K562 (cell line): ENCODE measurements at regions not wholly inside any gene's neighbourhood (a gene's known extent, or its start where the extent isn't known, plus 50 kb on each side); places are given as distances from the start of the nearest gene placed in this dataset.

Source experiments
- ATAC-seq: fragments of 200-7000 bp; cut with Tn5 transposase; 3 replicates; pipeline ENCODE4 v1.9.1; 2020; ENCODE audit warnings: moderate library complexity
- BruUV-seq: library from RNA; stranded (reverse); fragments of 400-500 nt; replicated peaks from 2 replicates; lab custom pipeline; 2021; lab: Mats Ljungman, UMichigan
- CTCF ChIA-PET: fragments of 300-600 bp; formaldehyde crosslinking; extraction: SDS; loops from one replicate; lab custom pipeline; 2021; ENCODE audit warnings: low intra/inter-chr PET ratio; lab: Yijun Ruan, JAX
- POLR2A ChIA-PET: fragments of 300-600, 350-650 bp; sonication (Branson Sonifier 250); formaldehyde crosslinking; extraction: SDS; loops from one replicate; lab custom pipeline; 2021; ENCODE audit warnings: antibody characterized with exemption, inconsistent platforms; lab: Yijun Ruan, JAX
- DNase-seq, 4 experiments: peaks; one replicate each; pipeline versions ENCODE4 v3.0.0 to v3.0.0-alpha.2; 2011 to 2018; ENCODE audit warnings: low spot score in 3 of 4, mixed read lengths in 3 of 4; ENCODE audit errors: extremely low read depth in 1 of 4
- FAIRE-seq: peaks from 2 replicates; lab custom pipeline; 2011; peaks lifted over from hg19 to GRCh38; lab: Jason Lieb, UNC
- H2AFZ ChIP-seq: 2 replicates; pipeline ENCODE4 v1.6.0; 2011; ENCODE audit warnings: low read depth, low read length, control low read depth, inconsistent platforms
- H3K27ac ChIP-seq: fragments of 200-600 bp; 3 replicates; pipeline ENCODE4 v1.8.0; 2011; ENCODE audit warnings: low read depth, mild to moderate bottlenecking, control low read depth, inconsistent platforms, low read length, moderate library complexity, mixed read lengths; ENCODE audit errors: extremely low read depth
- H3K27me3 ChIP-seq, 2 experiments: fragments of 300-600 bp in 1 of 2; 2 replicates in 1 of 2; 3 replicates in 1 of 2; pipeline versions ENCODE4 v1.6.0 to v1.8.0; 2011; ENCODE audit warnings: inconsistent platforms in 2 of 2, low read length in 2 of 2, mild to moderate bottlenecking in 1 of 2, mixed read lengths in 1 of 2, moderate library complexity in 1 of 2; ENCODE audit not compliant: control insufficient read depth in 2 of 2, insufficient read depth in 2 of 2
- H3K36me3 ChIP-seq: fragments of 300-600 bp; 3 replicates; pipeline ENCODE4 v1.8.0; 2011; ENCODE audit warnings: mild to moderate bottlenecking, low read length, inconsistent platforms; ENCODE audit not compliant: control insufficient read depth, insufficient read depth
- H3K4me1 ChIP-seq, 2 experiments: fragments of 200-600 bp in 1 of 2; replicated peaks in 1 of 2; 2 replicates in 1 of 2; 3 replicates in 1 of 2; pipeline versions ENCODE4 v1.5.1 to v1.8.0; 2011; ENCODE audit warnings: inconsistent platforms in 2 of 2, low read length in 2 of 2, mild to moderate bottlenecking in 1 of 2, mixed read lengths in 1 of 2, moderate library complexity in 1 of 2; ENCODE audit not compliant: control insufficient read depth in 2 of 2, insufficient read depth in 2 of 2
- H3K4me2 ChIP-seq: 2 replicates; pipeline ENCODE4 v1.6.1; 2011; ENCODE audit warnings: low read length, control low read depth, inconsistent platforms, mixed read lengths; ENCODE audit not compliant: insufficient read depth
- H3K4me3 ChIP-seq: fragments of 200-600 bp; sonication (generic), shearing (Covaris generic); 2 replicates; pipeline ENCODE4 v1.5.1; 2016; ENCODE audit warnings: control low read depth, inconsistent platforms
- H3K79me2 ChIP-seq: fragments of 200-600 bp; 3 replicates; pipeline ENCODE4 v1.8.0; 2011; ENCODE audit warnings: low read length, inconsistent platforms; ENCODE audit not compliant: control insufficient read depth, insufficient read depth
- H3K9ac ChIP-seq, 2 experiments: 2 replicates each; pipeline versions ENCODE4 v1.6.0 to v1.6.1; 2011; ENCODE audit warnings: low read depth in 2 of 2, low read length in 2 of 2, control low read depth in 1 of 2, inconsistent platforms in 1 of 2, mild to moderate bottlenecking in 1 of 2, mixed read lengths in 1 of 2; ENCODE audit not compliant: insufficient read depth in 1 of 2
- H3K9me1 ChIP-seq: one replicate; pipeline ENCODE4 v1.6.0; 2011; ENCODE audit warnings: inconsistent platforms, mild to moderate bottlenecking, low read length, moderate library complexity; ENCODE audit not compliant: control insufficient read depth, insufficient read depth
- H3K9me3 ChIP-seq: replicated peaks from 2 replicates; pipeline ENCODE4 v1.5.1; 2011; ENCODE audit warnings: low read depth, low read length, inconsistent platforms; ENCODE audit not compliant: control insufficient read depth, insufficient read depth
- H4K20me1 ChIP-seq: replicated peaks from 2 replicates; pipeline ENCODE4 v1.6.1; 2011; ENCODE audit warnings: low read length, inconsistent platforms, mixed read lengths; ENCODE audit not compliant: control insufficient read depth, insufficient read depth
- ATF7 ChIP-seq: fragments of 450-650 bp; IDR thresholded peaks from 2 replicates; pipeline ENCODE4 v1.7.1; 2014; ENCODE audit warnings: mild to moderate bottlenecking, moderate library complexity
- CGGBP1 ChIP-seq: fragments of 250-450 bp; sonication (Bioruptor Pico); IDR thresholded peaks from 2 replicates; pipeline ENCODE4 v1.9.0; 2021; ENCODE audit warnings: mild to moderate bottlenecking
- CHD1 ChIP-seq: fragments of 200-600 bp; sonication (generic); IDR thresholded peaks from one replicate; pipeline ENCODE4 v1.6.1; 2012; ENCODE audit warnings: mild to moderate bottlenecking, moderate library complexity, low read length, inconsistent platforms
- ELF4 ChIP-seq: fragments of 450-650 bp; formaldehyde crosslinking; IDR thresholded peaks from 2 replicates; pipeline ENCODE4 v1.4.0; 2022; ENCODE audit warnings: missing genetic modification characterization
- GTF2F1 ChIP-seq: IDR thresholded peaks from 2 replicates; pipeline ENCODE4 v1.6.1; 2011; ENCODE audit warnings: low read depth, low read length, improper control_type of control experiment
- HMGXB4 ChIP-seq: sonication (generic); formaldehyde crosslinking; IDR thresholded peaks from 2 replicates; pipeline ENCODE4 v1.8.1; 2023; ENCODE audit warnings: mild to moderate bottlenecking, missing genetic modification reagents
- KHSRP ChIP-seq: fragments of 450-650 bp; IDR thresholded peaks from 2 replicates; pipeline ENCODE4 v1.6.1; 2017
- MBD2 ChIP-seq: sonication (generic); IDR thresholded peaks from 2 replicates; pipeline ENCODE4 v1.6.1; 2016; ENCODE audit warnings: low read depth, borderline replicate concordance
- POLR2B ChIP-seq: fragments of 450-650 bp; IDR thresholded peaks from 2 replicates; pipeline ENCODE4 v1.6.1; 2018; ENCODE audit warnings: low read depth; ENCODE audit not compliant: partially characterized antibody
- SNAPC5 ChIP-seq: fragments of 250-450 bp; sonication (Bioruptor Pico); IDR thresholded peaks from 2 replicates; pipeline ENCODE4 v1.8.0; 2021; ENCODE audit warnings: moderate library complexity, mild to moderate bottlenecking, inconsistent platforms
- THRAP3 ChIP-seq: fragments of 450-650 bp; IDR thresholded peaks from 2 replicates; pipeline ENCODE4 v1.6.1; 2016; ENCODE audit warnings: mild to moderate bottlenecking, inconsistent platforms, borderline replicate concordance
- U2AF2 ChIP-seq: fragments of 200-400 bp; formaldehyde crosslinking; optimal IDR thresholded peaks from 2 replicates; pipeline ENCODE3; 2017; ENCODE audit warnings: low read depth, mild to moderate bottlenecking, low read length
- VEZF1 ChIP-seq: fragments of 200-800 bp; sonication (Bioruptor generic); IDR thresholded peaks from 2 replicates; pipeline ENCODE4 v1.6.1; 2017; ENCODE audit warnings: missing genetic modification characterization, missing compliant biosample characterization
- ZNF143 ChIP-seq: sonication (generic); formaldehyde crosslinking; IDR thresholded peaks from 2 replicates; pipeline ENCODE4 v1.9.0; 2022; ENCODE audit warnings: mild to moderate bottlenecking, missing genetic modification reagents
- ZNF24 ChIP-seq: fragments of 450-650 bp; IDR thresholded peaks from 2 replicates; pipeline ENCODE4 v1.6.1; 2016
- ZNF41 ChIP-seq: fragments of 250-450 bp; sonication (Bioruptor Pico); conservative IDR thresholded peaks from 2 replicates; pipeline ENCODE4 v1.4.0; 2020; ENCODE audit warnings: mild to moderate bottlenecking
- ZNF668 ChIP-seq: fragments of 250-450 bp; sonication (Bioruptor Pico); IDR thresholded peaks from 2 replicates; pipeline ENCODE4 v1.8.0; 2022; ENCODE audit warnings: mild to moderate bottlenecking, inconsistent platforms
- WGBS: fragments of 100-300 bp; shearing (Covaris generic); methylation state at CpG from one replicate; pipeline ENCODE4 v1.1.6; 2016; ENCODE audit warnings: low coverage, mixed read lengths; ENCODE audit not compliant: insufficient coverage; ENCODE audit errors: missing lambda C conversion rate; 5-methylcytosine and 5-hydroxymethylcytosine counted together
- in situ Hi-C: fragments of 300-500 bp; cut with MboI; formaldehyde crosslinking; loops from 4 replicates; pipeline ENCODE4 v1.15.0; 2018; ENCODE audit warnings: inconsistent platforms, mixed read lengths
- intact Hi-C: fragments of 100-400 bp; cut with micrococcal nuclease; formaldehyde crosslinking; loops from 2 replicates; pipeline ENCODE4 v1.14.2; 2022

GRCh38 chr3:3906171-3906570 lies 106.9 kb downstream of the LRRN1 start:
- BruUV-seq: no TSS peak
- no peak overlapping the region for H3K4me3 ChIP-seq
- ATAC-seq: no peak
- intact Hi-C loops: no loop called here
- no peaks in the 10 kb centered on the region for H3K9me1 ChIP-seq
- no peaks in the 10 kb centered on the region for H3K36me3 ChIP-seq
- CTCF ChIA-PET: no interaction called here
- no peak for FAIRE-seq
- WGBS: 0% methylated on average over 3 of the region's 3 CpGs
- DNase-seq: no peak
- no peaks in the 10 kb centered on the region for H3K79me2 ChIP-seq
- no peak overlapping the region for H3K4me2 ChIP-seq
- H3K9ac ChIP-seq: no peak overlapping the region
- POLR2A ChIA-PET: no interaction called here
- in situ Hi-C loops: no loop called here
- no peaks in the 10 kb centered on the region for H3K4me1 ChIP-seq
- H3K27ac ChIP-seq: no peak overlapping the region
- H4K20me1 ChIP-seq: no peaks in the 10 kb centered on the region
- no peaks in the 10 kb centered on the region for H3K27me3 ChIP-seq
- no peak overlapping the region for H2AFZ ChIP-seq
- H3K9me3 ChIP-seq: 0 out of 2 replicates have a peak, but pooled peaks cover 2% of the 10 kb centered on the region
- no peak for TF ChIP-seq ZNF143 (CRISPR knock-in tag)
- no peak for TF ChIP-seq GTF2F1
- no peak for TF ChIP-seq CGGBP1
- TF ChIP-seq SNAPC5: no peak
- TF ChIP-seq CHD1: no peak
- no peak for TF ChIP-seq ELF4 (CRISPR knock-in tag)
- no peak for TF ChIP-seq ATF7
- TF ChIP-seq THRAP3: no peak
- no peak for TF ChIP-seq POLR2B
- TF ChIP-seq VEZF1 (CRISPR knock-in tag): no peak
- no peak for TF ChIP-seq ZNF41 (CRISPR knock-in tag)
- TF ChIP-seq HMGXB4 (CRISPR knock-in tag): no peak
- TF ChIP-seq KHSRP: no peak
- no peak for TF ChIP-seq ZNF24
- no peak for TF ChIP-seq U2AF2
- TF ChIP-seq MBD2: no peak
- TF ChIP-seq ZNF668 (CRISPR knock-in tag): no peak
